SU-DHL-6 (cell line): ENCODE measurements at regions not wholly inside any gene's neighbourhood (a gene's known extent, or its start where the extent isn't known, plus 50 kb on each side); places are given as distances from the start of the nearest gene placed in this dataset.

Experiments used
- H2AFZ ChIP-seq: fragments of 200-600 bp; sonication (generic); 2 replicates; pipeline ENCODE4 v1.6.1; 2014; ENCODE audit warnings: low read depth, mild to moderate bottlenecking, moderate library complexity, mixed read lengths, antibody characterized with exemption, low read length; ENCODE audit not compliant: severe bottlenecking
- H3F3A ChIP-seq: fragments of 200-600 bp; shearing (Covaris generic); 2 replicates; pipeline ENCODE4 v1.6.0; 2016; ENCODE audit warnings: antibody characterized with exemption, mild to moderate bottlenecking; ENCODE audit not compliant: insufficient read depth
- H3K27ac ChIP-seq: fragments of 200-600 bp; sonication (generic); 2 replicates; pipeline ENCODE4 v1.5.1; 2016; ENCODE audit warnings: low read depth, mild to moderate bottlenecking, low read length, moderate library complexity, mixed read lengths
- H3K27me3 ChIP-seq: fragments of 200-600 bp; sonication (generic), shearing (Covaris generic); 2 replicates; pipeline ENCODE4 v1.6.0; 2014; ENCODE audit warnings: mild to moderate bottlenecking, low read length
- H3K36me3 ChIP-seq: fragments of 200-600 bp; sonication (generic); 2 replicates; pipeline ENCODE4 v1.6.1; 2014; ENCODE audit warnings: mild to moderate bottlenecking, low read length, mixed read lengths
- H3K4me2 ChIP-seq: fragments of 300-600, 200-600 bp; shearing (Covaris generic), sonication (generic); 2 replicates; pipeline ENCODE4 v1.6.0; 2014; ENCODE audit warnings: low read length, low read depth, mild to moderate bottlenecking; ENCODE audit not compliant: poor library complexity, severe bottlenecking
- H3K4me3 ChIP-seq: fragments of 200-600 bp; sonication (generic); 2 replicates; pipeline ENCODE4 v1.5.1; 2014; ENCODE audit warnings: antibody characterized with exemption, low read length, mild to moderate bottlenecking, mixed read lengths; ENCODE audit not compliant: insufficient read depth, poor library complexity, severe bottlenecking
- H3K79me2 ChIP-seq: fragments of 200-600 bp; sonication (generic); 2 replicates; pipeline ENCODE4 v1.6.1; 2014; ENCODE audit warnings: mild to moderate bottlenecking, low read length, moderate library complexity; ENCODE audit not compliant: insufficient read depth
- H3K9ac ChIP-seq: fragments of 200-600 bp; sonication (generic); 2 replicates; pipeline ENCODE4 v1.7.0; 2014; ENCODE audit warnings: mild to moderate bottlenecking, low read length
- H3K9me2 ChIP-seq: fragments of 200-600 bp; sonication (generic); replicated peaks from 2 replicates; pipeline ENCODE4 v1.6.1; 2014; ENCODE audit warnings: low read length; ENCODE audit not compliant: insufficient read depth
- H3K9me3 ChIP-seq: fragments of 200-600 bp; sonication (generic); 2 replicates; pipeline ENCODE4 v1.6.1; 2014; ENCODE audit warnings: low read length, mixed read lengths; ENCODE audit not compliant: insufficient read depth
- H4K20me1 ChIP-seq: fragments of 200-600 bp; sonication (generic); 2 replicates; pipeline ENCODE4 v1.6.1; 2014; ENCODE audit warnings: low read depth, mild to moderate bottlenecking, antibody characterized with exemption, low read length, moderate library complexity, mixed read lengths
- EZH2phosphoT487 ChIP-seq: fragments of 200-600 bp; sonication (generic), shearing (Covaris generic); conservative IDR thresholded peaks from 2 replicates; pipeline ENCODE4 v1.6.1; 2018; ENCODE audit warnings: mild to moderate bottlenecking, antibody characterized with exemption, low read length, moderate library complexity, mixed read lengths
- TF ChIP-seq, protein P1 (sequence below): fragments of 200-600 bp; sonication (generic); IDR thresholded peaks from one replicate; pipeline ENCODE4 v1.5.1; 2017; ENCODE audit warnings: antibody characterized with exemption, mild to moderate bottlenecking, low read length, moderate library complexity; ENCODE audit not compliant: insufficient read depth, poor library complexity, severe bottlenecking

DNA sequence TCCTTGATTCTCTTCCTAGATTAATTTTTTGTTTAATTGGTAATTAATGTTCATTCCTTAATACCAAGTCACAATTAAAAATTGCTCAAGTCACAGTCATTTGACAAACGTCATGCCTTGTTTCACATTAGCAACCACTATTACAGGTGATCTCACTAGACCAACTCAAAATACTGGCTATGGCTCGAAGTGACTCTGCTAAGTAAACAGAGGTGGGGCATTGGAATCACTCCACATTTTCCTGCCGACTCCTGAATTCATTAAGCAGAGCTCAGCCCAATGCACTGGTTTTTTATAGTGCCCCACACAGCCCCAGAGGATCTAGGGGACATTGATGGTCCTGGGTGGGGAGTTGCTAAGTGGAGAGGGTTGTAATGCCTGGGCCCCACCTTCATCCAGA is 201.2 kb upstream of the NSMCE3 start:
- H3K9me3 ChIP-seq: no peaks in the 10 kb centered on the region
- H3K36me3 ChIP-seq: no peaks in the 10 kb centered on the region
- H3K4me3 ChIP-seq: no peak overlapping the region
- no peaks in the 10 kb centered on the region for H3K79me2 ChIP-seq
- H3F3A ChIP-seq: no peaks in the 10 kb centered on the region
- no peak overlapping the region for H3K4me2 ChIP-seq
- H3K9me2 ChIP-seq: no peaks in the 10 kb centered on the region
- no peak overlapping the region for H3K27ac ChIP-seq
- TF ChIP-seq, protein P1, sequence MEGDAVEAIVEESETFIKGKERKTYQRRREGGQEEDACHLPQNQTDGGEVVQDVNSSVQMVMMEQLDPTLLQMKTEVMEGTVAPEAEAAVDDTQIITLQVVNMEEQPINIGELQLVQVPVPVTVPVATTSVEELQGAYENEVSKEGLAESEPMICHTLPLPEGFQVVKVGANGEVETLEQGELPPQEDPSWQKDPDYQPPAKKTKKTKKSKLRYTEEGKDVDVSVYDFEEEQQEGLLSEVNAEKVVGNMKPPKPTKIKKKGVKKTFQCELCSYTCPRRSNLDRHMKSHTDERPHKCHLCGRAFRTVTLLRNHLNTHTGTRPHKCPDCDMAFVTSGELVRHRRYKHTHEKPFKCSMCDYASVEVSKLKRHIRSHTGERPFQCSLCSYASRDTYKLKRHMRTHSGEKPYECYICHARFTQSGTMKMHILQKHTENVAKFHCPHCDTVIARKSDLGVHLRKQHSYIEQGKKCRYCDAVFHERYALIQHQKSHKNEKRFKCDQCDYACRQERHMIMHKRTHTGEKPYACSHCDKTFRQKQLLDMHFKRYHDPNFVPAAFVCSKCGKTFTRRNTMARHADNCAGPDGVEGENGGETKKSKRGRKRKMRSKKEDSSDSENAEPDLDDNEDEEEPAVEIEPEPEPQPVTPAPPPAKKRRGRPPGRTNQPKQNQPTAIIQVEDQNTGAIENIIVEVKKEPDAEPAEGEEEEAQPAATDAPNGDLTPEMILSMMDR: no peak
- no peak for TF ChIP-seq EZH2phosphoT487
- no peak overlapping the region for H3K9ac ChIP-seq
- H4K20me1 ChIP-seq: no peaks in the 10 kb centered on the region
- H3K27me3 ChIP-seq: no peaks in the 10 kb centered on the region
- no peak overlapping the region for H2AFZ ChIP-seq

- no peak overlapping the region for H3K4me3 ChIP-seq
- no peak overlapping the region for H2AFZ ChIP-seq
- no peaks in the 10 kb centered on the region for H3F3A ChIP-seq
- no peak overlapping the region for H3K27ac ChIP-seq
- no peak overlapping the region for H3K9ac ChIP-seq
- TF ChIP-seq, protein P1: no peak
- TF ChIP-seq EZH2phosphoT487: no peak
- H3K36me3 ChIP-seq: no peaks in the 10 kb centered on the region
- no peaks in the 10 kb centered on the region for H3K79me2 ChIP-seq
- H3K9me3 ChIP-seq: no peaks in the 10 kb centered on the region
- H3K9me2 ChIP-seq: no peaks in the 10 kb centered on the region
- H3K4me2 ChIP-seq: no peak overlapping the region
- H3K27me3 ChIP-seq: no peaks in the 10 kb centered on the region
- H4K20me1 ChIP-seq: no peaks in the 10 kb centered on the region
Observed at GRCh38 chr15:29470311-29470710, 200.7 kb upstream of the NSMCE3 start.

DNA sequence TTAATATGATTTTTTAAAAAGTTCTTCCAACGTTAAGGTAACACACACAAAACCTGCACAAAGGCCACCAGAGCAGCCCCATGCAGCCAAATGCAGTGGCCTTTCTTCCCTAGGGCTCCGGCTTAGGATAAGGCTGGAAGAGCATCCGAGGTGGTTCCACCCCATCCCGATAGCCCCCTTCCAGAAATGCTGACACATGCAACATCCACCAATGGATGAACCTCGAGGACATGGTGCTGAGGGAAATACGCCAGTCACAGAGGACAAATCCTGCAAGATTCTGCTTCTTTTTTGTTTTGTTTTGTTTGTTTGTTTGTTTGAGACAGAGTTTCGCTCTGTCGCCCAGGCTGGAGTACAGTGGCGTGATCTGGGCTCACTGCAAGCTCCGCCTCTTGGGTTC is 199.3 kb upstream of the NSMCE3 start:
- Histone ChIP-seq H3F3A (no peaks in the 10 kb centered on the region), H3K9me2 (no peaks in the 10 kb centered on the region), H3K79me2 (no peaks in the 10 kb centered on the region), H3K4me2 (no peak overlapping the region), H3K36me3 (no peaks in the 10 kb centered on the region), H3K27me3 (no peaks in the 10 kb centered on the region), H3K4me3 (no peak overlapping the region), H2AFZ (no peak overlapping the region), H3K27ac (no peak overlapping the region), H3K9ac (no peak overlapping the region), H4K20me1 (no peaks in the 10 kb centered on the region), H3K9me3 (no peaks in the 10 kb centered on the region)
- TF ChIP-seq, protein P1: no peak

DNA sequence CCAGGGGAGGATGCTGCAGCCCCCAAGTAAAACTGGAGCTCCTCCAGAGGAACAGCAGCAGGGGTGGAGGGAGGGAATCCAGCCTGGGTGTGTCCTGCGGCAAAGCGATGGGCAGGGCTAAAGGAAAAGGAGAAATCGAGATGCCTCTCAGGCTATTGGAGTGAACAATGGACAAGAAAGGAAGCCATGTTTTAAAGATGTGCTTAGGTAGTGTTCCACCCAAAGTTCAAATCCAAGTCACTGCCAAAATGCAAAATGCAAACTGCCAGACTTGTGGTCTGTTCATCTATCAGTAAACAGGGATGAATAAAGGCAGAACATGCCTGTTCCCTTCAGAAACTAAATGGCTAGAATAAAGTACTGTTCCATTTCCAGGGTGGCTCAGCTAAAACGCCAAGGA is 197.5 kb upstream of the NSMCE3 start:
- H3K9me3 ChIP-seq: no peaks in the 10 kb centered on the region
- no peak overlapping the region for H3K27ac ChIP-seq
- no peaks in the 10 kb centered on the region for H4K20me1 ChIP-seq
- no peak overlapping the region for H3K4me2 ChIP-seq
- no peaks in the 10 kb centered on the region for H3K27me3 ChIP-seq
- H3K4me3 ChIP-seq: no peak overlapping the region
- H3K9ac ChIP-seq: no peak overlapping the region
- no peaks in the 10 kb centered on the region for H3K9me2 ChIP-seq
- no peaks in the 10 kb centered on the region for H3K79me2 ChIP-seq
- no peak overlapping the region for H2AFZ ChIP-seq
- H3F3A ChIP-seq: no peaks in the 10 kb centered on the region
- H3K36me3 ChIP-seq: no peaks in the 10 kb centered on the region
- TF ChIP-seq, protein P1: no peak
- no peak for TF ChIP-seq EZH2phosphoT487
